RWPE1 (cell line): ENCODE measurements at regions not wholly inside any gene's neighbourhood (a gene's known extent, or its start where the extent isn't known, plus 50 kb on each side); places are given as distances from the start of the nearest gene placed in this dataset.

ENCODE experiments used
- CTCF ChIA-PET: fragments of 350-600 bp; sonication (Branson Sonifier 250); formaldehyde crosslinking; extraction: SDS; loops from one replicate; lab custom pipeline; 2021; lab: Yijun Ruan, JAX
- POLR2A ChIA-PET: fragments of 400-600 bp; formaldehyde crosslinking; extraction: SDS; loops from one replicate; lab custom pipeline; 2020; ENCODE audit warnings: antibody characterized with exemption; ENCODE audit not compliant: low non-redundant PET; lab: Yijun Ruan, JAX
- DNase-seq: peaks from one replicate; pipeline ENCODE4 v3.0.0; 2012; ENCODE audit warnings: low spot score
- H3K27ac ChIP-seq: fragments of 450-650 bp; 2 replicates; pipeline ENCODE4 v1.5.1; 2017
- TF ChIP-seq, protein P1 (sequence below): fragments of 450-650 bp; conservative IDR thresholded peaks from 2 replicates; pipeline ENCODE4 v1.5.1; 2017; ENCODE audit warnings: low read depth, mild to moderate bottlenecking

DNA sequence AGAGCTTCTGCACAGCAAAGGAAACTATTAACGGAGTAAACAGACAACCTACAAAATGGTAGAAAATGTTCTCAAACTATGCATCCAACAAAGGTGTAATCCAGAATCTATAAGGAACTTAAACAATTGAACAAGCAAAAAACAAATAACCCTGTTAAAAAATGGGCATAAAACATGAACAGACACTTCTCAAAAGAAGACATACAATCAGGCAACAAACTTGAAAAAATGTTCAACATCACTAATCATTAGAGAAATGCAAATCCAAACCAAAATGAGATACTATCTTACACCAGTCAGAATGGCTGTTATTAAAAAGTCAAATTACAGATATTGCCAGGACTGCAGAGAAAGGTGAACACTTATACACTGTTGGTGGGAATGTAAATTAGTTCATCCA lies 309.6 kb upstream of the KLF3 start:
- ChIA-PET CTCF (no interaction called here), POLR2A (no interaction called here)
- no peak overlapping the region for H3K27ac ChIP-seq

DNA sequence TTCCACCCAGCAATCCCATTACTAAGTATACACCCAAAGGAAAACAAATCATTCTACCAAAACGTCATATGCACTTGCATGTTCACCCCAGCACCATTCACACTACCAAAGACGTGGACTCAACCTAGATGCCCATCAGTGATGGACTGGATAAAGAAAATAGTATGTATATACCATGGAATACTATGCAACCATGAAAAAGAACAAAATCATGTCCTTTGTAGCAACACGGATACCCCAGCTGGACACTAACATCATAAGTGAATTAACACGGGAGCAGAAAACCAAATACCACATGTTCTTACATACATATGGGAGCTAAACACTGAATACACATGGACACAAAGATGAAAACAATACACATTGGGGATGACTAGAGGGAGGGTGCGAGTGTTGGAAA lies 309.1 kb upstream of the KLF3 start:
- no peak for DNase-seq
- TF ChIP-seq, protein P1, sequence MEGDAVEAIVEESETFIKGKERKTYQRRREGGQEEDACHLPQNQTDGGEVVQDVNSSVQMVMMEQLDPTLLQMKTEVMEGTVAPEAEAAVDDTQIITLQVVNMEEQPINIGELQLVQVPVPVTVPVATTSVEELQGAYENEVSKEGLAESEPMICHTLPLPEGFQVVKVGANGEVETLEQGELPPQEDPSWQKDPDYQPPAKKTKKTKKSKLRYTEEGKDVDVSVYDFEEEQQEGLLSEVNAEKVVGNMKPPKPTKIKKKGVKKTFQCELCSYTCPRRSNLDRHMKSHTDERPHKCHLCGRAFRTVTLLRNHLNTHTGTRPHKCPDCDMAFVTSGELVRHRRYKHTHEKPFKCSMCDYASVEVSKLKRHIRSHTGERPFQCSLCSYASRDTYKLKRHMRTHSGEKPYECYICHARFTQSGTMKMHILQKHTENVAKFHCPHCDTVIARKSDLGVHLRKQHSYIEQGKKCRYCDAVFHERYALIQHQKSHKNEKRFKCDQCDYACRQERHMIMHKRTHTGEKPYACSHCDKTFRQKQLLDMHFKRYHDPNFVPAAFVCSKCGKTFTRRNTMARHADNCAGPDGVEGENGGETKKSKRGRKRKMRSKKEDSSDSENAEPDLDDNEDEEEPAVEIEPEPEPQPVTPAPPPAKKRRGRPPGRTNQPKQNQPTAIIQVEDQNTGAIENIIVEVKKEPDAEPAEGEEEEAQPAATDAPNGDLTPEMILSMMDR: no peak
- no peak overlapping the region for H3K27ac ChIP-seq
- ChIA-PET CTCF (interaction anchor here (0.6 kb wide), 1 partner anchor 1404 kb away, joined by 3 read pairs; no protein-coding TSS in a partner anchor), POLR2A (no interaction called here)

More for the DNA sequence above, 309.6 kb upstream of the KLF3 start:
- TF ChIP-seq, protein P1: no peak
- no peak for DNase-seq

DNA sequence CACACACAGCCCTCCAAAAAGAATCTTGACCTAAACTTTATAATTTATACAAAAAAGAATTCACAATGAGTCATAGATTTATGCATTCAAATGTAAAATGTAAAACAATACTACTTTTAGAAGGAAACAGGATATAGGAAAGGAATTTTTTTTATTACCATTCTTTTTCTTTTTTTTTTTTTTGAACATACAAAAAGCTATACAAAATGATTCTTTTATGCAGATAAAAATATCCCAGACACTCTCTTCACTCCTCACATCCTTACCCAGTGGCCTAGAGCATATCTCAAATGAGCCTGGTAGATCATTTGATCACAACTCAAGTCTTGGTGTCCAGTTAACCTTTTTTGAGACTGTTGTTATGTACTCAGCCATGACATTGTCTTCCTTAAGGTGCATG lies 307.3 kb upstream of the KLF3 start:
- ChIA-PET POLR2A (no interaction called here), CTCF (no interaction called here)
- TF ChIP-seq, protein P1: no peak
- H3K27ac ChIP-seq: no peak overlapping the region
- no peak for DNase-seq

DNA sequence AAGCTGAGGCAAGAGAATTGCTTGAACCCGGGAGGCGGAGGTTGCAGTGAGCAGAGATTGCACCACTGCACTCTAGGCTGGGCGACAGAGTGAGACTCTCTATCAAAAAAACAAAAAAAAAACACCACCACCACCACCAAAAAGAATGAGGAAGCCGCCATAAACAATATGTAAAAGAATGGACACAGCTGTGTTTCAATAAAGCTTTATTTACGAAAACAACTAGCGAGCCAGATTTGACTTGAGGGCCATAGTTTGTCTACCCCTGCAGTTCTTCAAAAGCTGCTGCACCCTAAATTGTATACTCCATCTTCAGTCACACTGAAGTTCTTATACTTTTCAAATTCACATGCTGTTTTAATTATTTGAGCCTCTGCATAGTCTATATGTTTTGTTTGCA lies 306.5 kb upstream of the KLF3 start:
- ChIA-PET POLR2A (no interaction called here), CTCF (interaction anchor here (0.6 kb wide), 1 partner anchor 437 kb away, joined by 3 read pairs; no protein-coding TSS in a partner anchor)
- TF ChIP-seq, protein P1: no peak
- H3K27ac ChIP-seq: no peak overlapping the region
- DNase-seq: no peak

DNA sequence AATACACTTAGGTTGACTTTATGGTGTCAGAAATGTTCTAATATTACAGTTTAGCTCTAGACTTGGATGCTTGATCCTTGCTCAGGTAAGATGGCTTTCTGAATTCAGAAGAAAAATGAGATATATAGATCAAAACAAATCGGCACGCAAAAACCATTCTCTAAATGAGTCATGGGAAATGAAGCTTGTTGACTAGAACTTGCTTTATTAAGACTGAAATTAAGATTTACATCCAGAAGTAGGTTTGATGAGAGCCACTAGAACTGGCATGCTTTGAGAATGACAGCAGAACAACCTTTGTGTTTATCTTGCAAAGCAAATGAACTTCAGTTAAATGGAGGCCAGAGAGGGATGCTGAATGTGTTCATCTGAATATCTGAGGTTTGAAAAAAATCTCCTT lies 304.9 kb upstream of the KLF3 start:
- TF ChIP-seq, protein P1: no peak
- ChIA-PET POLR2A (no interaction called here), CTCF (no interaction called here)
- no peak overlapping the region for H3K27ac ChIP-seq
- no peak for DNase-seq

DNA sequence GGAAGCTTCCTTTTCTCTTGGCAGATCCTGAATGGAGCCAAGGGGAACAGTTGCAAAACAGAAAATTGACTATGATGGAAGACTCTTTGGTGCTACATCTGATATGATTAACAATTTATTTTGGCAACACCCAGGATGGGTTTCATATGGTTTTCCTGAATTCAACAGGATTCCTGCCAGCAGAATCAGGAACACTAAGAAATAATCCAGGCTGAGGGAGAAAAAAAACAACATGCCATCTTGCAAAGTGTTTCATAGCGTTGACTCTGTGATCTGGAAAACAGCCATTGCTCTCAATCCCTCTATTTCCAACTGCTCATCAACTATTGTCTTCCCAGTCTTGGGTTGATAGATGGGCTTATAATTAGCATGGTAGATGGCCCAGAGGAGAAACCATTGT lies 303.8 kb upstream of the KLF3 start:
- H3K27ac ChIP-seq: no peak overlapping the region
- POLR2A ChIA-PET: no interaction called here
- DNase-seq: no peak
- CTCF ChIA-PET: interaction anchor here (0.7 kb wide), 1 partner anchor 341 kb away, joined by 3 read pairs; no protein-coding TSS in a partner anchor
- TF ChIP-seq, protein P1: no peak
